Neural cell (in vitro differentiated cells): ENCODE measurements at regions not wholly inside any gene's neighbourhood (a gene's known extent, or its start where the extent isn't known, plus 50 kb on each side); places are given as distances from the start of the nearest gene placed in this dataset.

Source experiments
- H2AFZ ChIP-seq: fragments of 200-600, 300-800 bp; sonication (generic), shearing (Covaris generic); 2 replicates; pipeline ENCODE4 v1.6.0; 2014; ENCODE audit warnings: low read depth, mild to moderate bottlenecking, antibody characterized with exemption, low read length, moderate library complexity
- H3F3A ChIP-seq: fragments of 200-600 bp; shearing (Covaris generic); 2 replicates; pipeline ENCODE4 v1.6.1; 2016; ENCODE audit warnings: mild to moderate bottlenecking, moderate library complexity, mixed read lengths, antibody characterized with exemption, low read length; ENCODE audit not compliant: insufficient read depth, poor library complexity, severe bottlenecking
- H3K27ac ChIP-seq: fragments of 200-600, 300-800 bp; sonication (generic), shearing (Covaris generic); 2 replicates; pipeline ENCODE4 v1.5.1; 2014; ENCODE audit warnings: mild to moderate bottlenecking, low read length, moderate library complexity
- H3K27me3 ChIP-seq: fragments of 300-800, 200-600 bp; sonication (generic), shearing (Covaris generic); 2 replicates; pipeline ENCODE4 v1.6.0; 2014; ENCODE audit warnings: mild to moderate bottlenecking, low read depth, low read length, moderate library complexity; ENCODE audit not compliant: insufficient read depth
- H3K36me3 ChIP-seq: fragments of 300-800, 200-600 bp; sonication (generic), shearing (Covaris generic); 2 replicates; pipeline ENCODE4 v1.5.1; 2014; ENCODE audit warnings: mild to moderate bottlenecking, antibody characterized with exemption, low read length, moderate library complexity; ENCODE audit not compliant: insufficient read depth
- H3K4me2 ChIP-seq: fragments of 300-800, 200-600 bp; sonication (generic), shearing (Covaris generic); 2 replicates; pipeline ENCODE4 v1.6.0; 2014; ENCODE audit warnings: mild to moderate bottlenecking, low read length
- H3K4me3 ChIP-seq: fragments of 300-800, 200-600 bp; sonication (generic), shearing (Covaris generic); 2 replicates; pipeline ENCODE4 v1.5.1; 2014; ENCODE audit warnings: mild to moderate bottlenecking, low read length, moderate library complexity
- H3K79me2 ChIP-seq: fragments of 200-600 bp; shearing (Covaris generic); replicated peaks from 2 replicates; pipeline ENCODE4 v1.6.0; 2014; ENCODE audit warnings: mild to moderate bottlenecking, low read length, moderate library complexity; ENCODE audit not compliant: insufficient read depth
- H3K9ac ChIP-seq: fragments of 300-800, 200-600 bp; sonication (generic), shearing (Covaris generic); 2 replicates; pipeline ENCODE4 v1.6.1; 2016; ENCODE audit warnings: mild to moderate bottlenecking, low read length, mixed read lengths
- H3K9me2 ChIP-seq: fragments of 200-600 bp; shearing (Covaris generic); 2 replicates; pipeline ENCODE4 v1.6.1; 2016; ENCODE audit warnings: mild to moderate bottlenecking, low read length, mixed read lengths; ENCODE audit not compliant: insufficient read depth
- H3K9me3 ChIP-seq: fragments of 200-600, 300-800 bp; sonication (generic), shearing (Covaris generic); 2 replicates; pipeline ENCODE4 v1.6.1; 2016; ENCODE audit warnings: mild to moderate bottlenecking, mixed run types, low read length, moderate library complexity, mixed read lengths
- H4K20me1 ChIP-seq: fragments of 200-600 bp; shearing (Covaris generic); 2 replicates; pipeline ENCODE4 v1.6.1; 2016; ENCODE audit warnings: mild to moderate bottlenecking, mixed run types; ENCODE audit not compliant: insufficient read depth
- CTCF ChIP-seq: fragments of 450-650 bp; IDR thresholded peaks from 2 replicates; pipeline ENCODE4 v1.5.1; 2014; ENCODE audit warnings: antibody characterized with exemption, mild to moderate bottlenecking, moderate library complexity; ENCODE audit not compliant: poor library complexity, severe bottlenecking
- EP300 ChIP-seq: fragments of 450-650 bp; conservative IDR thresholded peaks from 2 replicates; pipeline ENCODE4 v1.6.1; 2014; ENCODE audit warnings: antibody characterized with exemption, mild to moderate bottlenecking, moderate library complexity; ENCODE audit not compliant: poor library complexity, severe bottlenecking
- EZH2 ChIP-seq: fragments of 200-600, 300-800 bp; shearing (Covaris generic), sonication (generic); IDR thresholded peaks from 2 replicates; pipeline ENCODE4 v1.6.1; 2014; ENCODE audit warnings: antibody characterized with exemption, low read length, borderline replicate concordance, mild to moderate bottlenecking; ENCODE audit not compliant: insufficient read depth, poor library complexity, severe bottlenecking
- MXI1 ChIP-seq: fragments of 450-650 bp; conservative IDR thresholded peaks from 2 replicates; pipeline ENCODE4 v1.6.1; 2014; ENCODE audit warnings: antibody characterized with exemption, mild to moderate bottlenecking; ENCODE audit not compliant: poor library complexity, severe bottlenecking
- POLR2AphosphoS5 ChIP-seq: IDR thresholded peaks from 2 replicates; pipeline ENCODE4 v1.6.1; 2012
- RAD21 ChIP-seq: fragments of 450-650 bp; conservative IDR thresholded peaks from 2 replicates; pipeline ENCODE4 v1.6.1; 2014; ENCODE audit warnings: antibody characterized with exemption, mild to moderate bottlenecking, moderate library complexity
- REST ChIP-seq: IDR thresholded peaks from 2 replicates; pipeline ENCODE4 v1.6.1; 2012; ENCODE audit warnings: borderline replicate concordance
- SMC3 ChIP-seq: fragments of 450-650 bp; conservative IDR thresholded peaks from 2 replicates; pipeline ENCODE4 v1.6.1; 2014; ENCODE audit warnings: antibody characterized with exemption, mild to moderate bottlenecking, moderate library complexity; ENCODE audit not compliant: poor library complexity
- TAF1 ChIP-seq: IDR thresholded peaks from 2 replicates; pipeline ENCODE4 v1.6.1; 2012; ENCODE audit warnings: low read depth

GRCh38 chr9:16172796-16173195, 620.0 kb downstream of the CCDC171 start:
- H3K9me3 ChIP-seq = no peaks in the 10 kb centered on the region
- no peaks in the 10 kb centered on the region for H4K20me1 ChIP-seq
- TF ChIP-seq EZH2 = no peak
- TF ChIP-seq SMC3 = no peak
- TF ChIP-seq MXI1 = no peak
- no peak for TF ChIP-seq EP300
- TF ChIP-seq RAD21 = no peak
- no peak for TF ChIP-seq TAF1
- TF ChIP-seq CTCF = no peak
- no peak for TF ChIP-seq POLR2AphosphoS5
- no peak for TF ChIP-seq REST
- H3K36me3 ChIP-seq = no peaks in the 10 kb centered on the region
- H3K79me2 ChIP-seq = no peaks in the 10 kb centered on the region
- no peak overlapping the region for H3K4me2 ChIP-seq
- no peak overlapping the region for H3K4me3 ChIP-seq
- no peaks in the 10 kb centered on the region for H3K9me2 ChIP-seq
- H3K27ac ChIP-seq = no peak overlapping the region
- H3K9ac ChIP-seq = no peak overlapping the region
- H2AFZ ChIP-seq = no peak overlapping the region
- H3K27me3 ChIP-seq = no peaks in the 10 kb centered on the region
- no peaks in the 10 kb centered on the region for H3F3A ChIP-seq

- no peaks in the 10 kb centered on the region for H3K36me3 ChIP-seq
- H3K27ac ChIP-seq = no peak overlapping the region
- TF ChIP-seq CTCF (no peak), TAF1 (no peak), SMC3 (no peak), RAD21 (no peak), EP300 (no peak), MXI1 (no peak), REST (no peak), POLR2AphosphoS5 (no peak), EZH2 (no peak)
- no peaks in the 10 kb centered on the region for H3F3A ChIP-seq
- no peaks in the 10 kb centered on the region for H3K79me2 ChIP-seq
- no peaks in the 10 kb centered on the region for H4K20me1 ChIP-seq
- no peak overlapping the region for H3K4me2 ChIP-seq
- no peaks in the 10 kb centered on the region for H3K9me3 ChIP-seq
- no peaks in the 10 kb centered on the region for H3K27me3 ChIP-seq
- H3K4me3 ChIP-seq = no peak overlapping the region
- H3K9me2 ChIP-seq = no peaks in the 10 kb centered on the region
- H3K9ac ChIP-seq = no peak overlapping the region
- H2AFZ ChIP-seq = no peak overlapping the region
Observed at GRCh38 chr9:16174915-16175314, 622.1 kb downstream of the CCDC171 start.
